Keratinocyte (primary cell): ENCODE measurements at regions not wholly inside any gene's neighbourhood (a gene's known extent, or its start where the extent isn't known, plus 50 kb on each side); places are given as distances from the start of the nearest gene placed in this dataset.

ENCODE experiments used
- DNase-seq: peaks from one replicate; pipeline ENCODE4 v3.0.0-alpha.2; 2011; ENCODE audit warnings: low read depth, missing footprints, low spot score
- FAIRE-seq: peaks from 2 replicates; lab custom pipeline; 2011; peaks lifted over from hg19 to GRCh38; lab: Jason Lieb, UNC
- H2AFZ ChIP-seq: 2 replicates; pipeline ENCODE4 v1.6.0; 2012; ENCODE audit warnings: low read length, control low read depth, inconsistent platforms; ENCODE audit not compliant: control insufficient read depth
- H3K27ac ChIP-seq: 2 replicates; pipeline ENCODE4 v1.5.1; 2011; ENCODE audit warnings: low read length; ENCODE audit not compliant: control insufficient read depth, insufficient read depth
- H3K27me3 ChIP-seq: 3 replicates; pipeline ENCODE4 v1.6.0; 2011; ENCODE audit warnings: low read length; ENCODE audit not compliant: control insufficient read depth, insufficient read depth; ENCODE audit errors: extremely low read depth
- H3K36me3 ChIP-seq, 2 experiments: 2 replicates in 1 of 2; 3 replicates in 1 of 2; pipeline ENCODE4 v1.5.1; 2011; ENCODE audit warnings: low read length in 2 of 2, mild to moderate bottlenecking in 1 of 2; ENCODE audit not compliant: control insufficient read depth in 2 of 2, insufficient read depth in 2 of 2; ENCODE audit errors: extremely low read depth in 1 of 2
- H3K4me1 ChIP-seq: 3 replicates; pipeline ENCODE4 v1.5.1; 2011; ENCODE audit warnings: low read length; ENCODE audit not compliant: control insufficient read depth, insufficient read depth; ENCODE audit errors: extremely low read depth
- H3K4me2 ChIP-seq: 3 replicates; pipeline ENCODE4 v1.6.0; 2011; ENCODE audit warnings: low read depth, low read length; ENCODE audit not compliant: control insufficient read depth, insufficient read depth; ENCODE audit errors: extremely low read depth
- H3K4me3 ChIP-seq, 3 experiments: fragments of 200-600 bp in 1 of 3; sonication (generic) in 1 of 3; 2 replicates in 2 of 3; 3 replicates in 1 of 3; pipeline ENCODE4 v1.5.1; 2011 to 2016; ENCODE audit warnings: low read length in 3 of 3, mild to moderate bottlenecking in 3 of 3, control low read depth in 2 of 3, inconsistent platforms in 1 of 3, low read depth in 1 of 3, mixed read lengths in 1 of 3, mixed run types in 1 of 3, moderate library complexity in 1 of 3; ENCODE audit not compliant: control insufficient read depth in 2 of 3, insufficient read depth in 2 of 3; ENCODE audit errors: extremely low read depth in 1 of 3
- H3K79me2 ChIP-seq: 2 replicates; pipeline ENCODE4 v1.6.0; 2012; ENCODE audit warnings: low read length; ENCODE audit not compliant: control insufficient read depth, insufficient read depth
- H3K9ac ChIP-seq: 3 replicates; pipeline ENCODE4 v1.6.0; 2011; ENCODE audit warnings: low read length; ENCODE audit not compliant: control insufficient read depth, insufficient read depth; ENCODE audit errors: extremely low read depth
- H3K9me1 ChIP-seq: 3 replicates; pipeline ENCODE4 v1.6.0; 2011; ENCODE audit warnings: low read length; ENCODE audit not compliant: control insufficient read depth, insufficient read depth; ENCODE audit errors: extremely low read depth
- H3K9me3 ChIP-seq: 2 replicates; pipeline ENCODE4 v1.5.1; 2012; ENCODE audit warnings: low read depth, low read length; ENCODE audit not compliant: control insufficient read depth
- H4K20me1 ChIP-seq: 3 replicates; pipeline ENCODE4 v1.6.0; 2011; ENCODE audit warnings: low read length; ENCODE audit not compliant: control insufficient read depth, insufficient read depth; ENCODE audit errors: extremely low read depth
- EZH2 ChIP-seq: IDR thresholded peaks from one replicate; pipeline ENCODE4 v1.6.1; 2012; ENCODE audit warnings: inconsistent platforms, mild to moderate bottlenecking, low read length, moderate library complexity
- dilution Hi-C: fragments of 300-500 bp; cut with MboI; formaldehyde crosslinking; loops from one replicate; pipeline ENCODE4 v1.7.0; 2020; ENCODE audit warnings: low sequenced_read_pairs; ENCODE audit not compliant: extremely low pct_ligation_motif_present
- TF ChIP-seq, protein P1 (sequence below), 3 experiments: IDR thresholded peaks in 1 of 3; conservative IDR thresholded peaks in 1 of 3; optimal IDR thresholded peaks in 1 of 3; 2 replicates in 2 of 3; 3 replicates in 1 of 3; pipeline versions ENCODE3 to v1.5.1; 2011; ENCODE audit warnings: low read length in 3 of 3, mild to moderate bottlenecking in 3 of 3, moderate library complexity in 2 of 3, control low read depth in 1 of 3, inconsistent platforms in 1 of 3; ENCODE audit not compliant: insufficient read depth in 2 of 3; ENCODE audit errors: extremely low read depth in 1 of 3

DNA sequence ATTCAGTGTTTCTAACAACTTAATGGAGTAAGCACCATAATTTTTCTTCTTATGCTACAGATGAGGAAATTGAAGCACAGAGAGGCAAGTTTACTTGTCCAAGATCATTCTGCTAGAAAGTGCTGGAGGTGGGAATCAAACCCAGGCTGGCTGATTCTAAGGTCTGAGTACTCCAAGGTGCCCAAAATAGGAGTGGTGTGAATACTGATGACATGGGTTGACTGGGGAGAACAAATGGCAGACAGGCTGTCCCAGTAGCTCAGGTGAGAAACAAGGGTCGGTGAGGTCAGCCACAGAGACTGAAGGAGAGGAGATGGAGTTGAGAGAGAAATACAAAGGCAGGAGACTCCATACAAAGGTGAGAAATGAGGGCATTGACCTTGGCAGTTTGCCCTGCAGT is 144.5 kb upstream of the EGFLAM start:
- Histone ChIP-seq H3K9ac (no peak overlapping the region), H2AFZ (no peak overlapping the region), H4K20me1 (no peaks in the 10 kb centered on the region), H3K27me3 (no peaks in the 10 kb centered on the region), H3K27ac (no peak overlapping the region), H3K79me2 (no peaks in the 10 kb centered on the region), H3K4me3 (no peak overlapping the region), H3K9me3 (no peaks in the 10 kb centered on the region), H3K4me1 (no peaks in the 10 kb centered on the region), H3K36me3 (no peaks in the 10 kb centered on the region), H3K4me2 (no peak overlapping the region), H3K9me1 (no peaks in the 10 kb centered on the region)
- TF ChIP-seq, protein P1, sequence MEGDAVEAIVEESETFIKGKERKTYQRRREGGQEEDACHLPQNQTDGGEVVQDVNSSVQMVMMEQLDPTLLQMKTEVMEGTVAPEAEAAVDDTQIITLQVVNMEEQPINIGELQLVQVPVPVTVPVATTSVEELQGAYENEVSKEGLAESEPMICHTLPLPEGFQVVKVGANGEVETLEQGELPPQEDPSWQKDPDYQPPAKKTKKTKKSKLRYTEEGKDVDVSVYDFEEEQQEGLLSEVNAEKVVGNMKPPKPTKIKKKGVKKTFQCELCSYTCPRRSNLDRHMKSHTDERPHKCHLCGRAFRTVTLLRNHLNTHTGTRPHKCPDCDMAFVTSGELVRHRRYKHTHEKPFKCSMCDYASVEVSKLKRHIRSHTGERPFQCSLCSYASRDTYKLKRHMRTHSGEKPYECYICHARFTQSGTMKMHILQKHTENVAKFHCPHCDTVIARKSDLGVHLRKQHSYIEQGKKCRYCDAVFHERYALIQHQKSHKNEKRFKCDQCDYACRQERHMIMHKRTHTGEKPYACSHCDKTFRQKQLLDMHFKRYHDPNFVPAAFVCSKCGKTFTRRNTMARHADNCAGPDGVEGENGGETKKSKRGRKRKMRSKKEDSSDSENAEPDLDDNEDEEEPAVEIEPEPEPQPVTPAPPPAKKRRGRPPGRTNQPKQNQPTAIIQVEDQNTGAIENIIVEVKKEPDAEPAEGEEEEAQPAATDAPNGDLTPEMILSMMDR (optimal IDR thresholded peaks at IDR 0.05 in 1 of 3, IDR thresholded peaks at IDR 0.05 in 1 of 3, conservative IDR thresholded peaks at IDR 0.05 in 1 of 3; ENCODE audit: extremely low read depth in 1 of 3, insufficient read depth in 2 of 3, low read length in 3 of 3), result no peak
- TF ChIP-seq EZH2, result no peak
- FAIRE-seq (no peak), DNase-seq (no peak)
- dilution Hi-C loops, result no loop called here

- no peak for DNase-seq
- H3K36me3 ChIP-seq, result no peaks in the 10 kb centered on the region
- FAIRE-seq, result peak; percentile 17
- no peak overlapping the region for H2AFZ ChIP-seq
- H4K20me1 ChIP-seq, result no peaks in the 10 kb centered on the region
- H3K9me3 ChIP-seq, result no peaks in the 10 kb centered on the region
- TF ChIP-seq EZH2, result no peak
- TF ChIP-seq, protein P1 (optimal IDR thresholded peaks at IDR 0.05 in 1 of 3, IDR thresholded peaks at IDR 0.05 in 1 of 3, conservative IDR thresholded peaks at IDR 0.05 in 1 of 3; ENCODE audit: extremely low read depth in 1 of 3, insufficient read depth in 2 of 3, low read length in 3 of 3), result no peak
- H3K9me1 ChIP-seq, result no peaks in the 10 kb centered on the region
- no peaks in the 10 kb centered on the region for H3K27me3 ChIP-seq
- no peak overlapping the region for H3K4me3 ChIP-seq
- no peaks in the 10 kb centered on the region for H3K4me1 ChIP-seq
- no peak overlapping the region for H3K9ac ChIP-seq
- no peak overlapping the region for H3K27ac ChIP-seq
- H3K79me2 ChIP-seq, result no peaks in the 10 kb centered on the region
- dilution Hi-C loops, result no loop called here
- no peak overlapping the region for H3K4me2 ChIP-seq
Observed at GRCh38 chr5:38113456-38113855, 144.9 kb upstream of the EGFLAM start.
